HG03342 (cell line): ENCODE measurements at regions not wholly inside any gene's neighbourhood (a gene's known extent, or its start where the extent isn't known, plus 50 kb on each side); places are given as distances from the start of the nearest gene placed in this dataset.
"Not testable (repeated sequence)": the region's sequence is repeated elsewhere in the genome, so short reads cannot be mapped to it uniquely, and the experiment has no call there.

Experiments
- ATAC-seq: cut with Tn5 transposase; IDR thresholded peaks from one replicate; pipeline ENCODE4 v1.9.1; 2021; ENCODE audit warnings: mild to moderate bottlenecking, moderate library complexity; ENCODE audit not compliant: unreplicated experiment

DNA sequence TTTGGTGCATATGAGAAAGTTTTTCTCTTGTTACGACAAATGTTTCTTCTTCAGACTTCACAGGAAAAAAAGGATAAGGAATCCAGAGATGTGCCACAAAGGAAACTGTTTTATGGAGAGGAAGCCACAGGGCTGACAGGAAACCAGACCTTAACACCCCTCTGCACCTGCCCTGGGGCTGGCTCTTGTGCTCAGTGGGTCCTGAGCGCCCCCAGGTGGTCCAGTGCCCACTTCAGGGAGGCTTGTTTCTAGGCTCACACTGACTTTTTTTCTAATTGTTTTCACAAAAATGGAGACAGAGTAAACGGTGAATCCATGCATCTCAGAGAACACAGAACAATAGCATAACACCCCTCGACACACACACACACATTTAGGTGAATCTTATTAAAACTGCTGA lies 951.2 kb downstream of the TMEM121 start:
- ATAC-seq: not testable (repeated sequence)

DNA sequence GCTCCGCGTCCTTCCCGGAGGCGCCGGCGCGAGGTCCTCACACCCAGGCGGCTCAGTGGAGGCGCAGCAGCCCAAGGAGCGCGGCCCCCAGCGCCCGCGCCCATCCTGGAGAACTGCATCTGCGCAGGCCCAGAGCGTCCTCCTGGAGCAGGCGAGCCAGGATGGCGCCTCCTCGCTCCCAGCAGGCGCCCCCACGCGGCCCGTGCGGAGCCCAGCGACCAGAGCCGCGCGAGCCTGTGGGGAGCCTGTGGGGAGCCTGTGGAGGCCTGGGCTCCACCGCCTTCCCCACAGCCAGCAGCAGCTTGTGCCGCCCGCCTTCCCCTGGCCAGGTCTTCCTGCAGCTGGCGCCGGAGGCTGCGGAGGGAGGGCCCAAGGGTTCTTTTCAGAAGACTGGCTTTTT lies 953.9 kb downstream of the TMEM121 start:
- ATAC-seq: not testable (repeated sequence)

GRCh38 chr14:106482213-106482612 lies 955.8 kb downstream of the TMEM121 start:
- not testable (repeated sequence) for ATAC-seq

DNA sequence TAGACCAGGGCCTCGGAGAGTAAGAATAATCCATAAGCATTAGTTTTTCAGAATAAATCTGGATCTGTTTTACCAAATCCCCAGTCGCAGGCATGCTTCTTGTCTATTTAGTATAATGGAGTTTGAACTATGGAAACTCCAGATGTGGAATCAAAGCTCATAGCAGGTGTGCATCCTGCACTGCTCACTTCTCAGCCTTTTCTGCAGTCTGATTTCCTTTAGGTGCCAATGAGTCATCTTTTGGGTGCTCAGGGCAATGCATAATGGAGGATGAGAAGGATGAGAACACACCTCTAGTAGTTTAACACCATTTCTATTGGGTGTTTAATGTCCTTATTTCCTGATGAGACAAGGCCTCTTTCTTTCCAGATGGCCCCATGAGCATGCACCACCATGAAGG lies 961.2 kb downstream of the TMEM121 start:
- ATAC-seq: no peak

DNA sequence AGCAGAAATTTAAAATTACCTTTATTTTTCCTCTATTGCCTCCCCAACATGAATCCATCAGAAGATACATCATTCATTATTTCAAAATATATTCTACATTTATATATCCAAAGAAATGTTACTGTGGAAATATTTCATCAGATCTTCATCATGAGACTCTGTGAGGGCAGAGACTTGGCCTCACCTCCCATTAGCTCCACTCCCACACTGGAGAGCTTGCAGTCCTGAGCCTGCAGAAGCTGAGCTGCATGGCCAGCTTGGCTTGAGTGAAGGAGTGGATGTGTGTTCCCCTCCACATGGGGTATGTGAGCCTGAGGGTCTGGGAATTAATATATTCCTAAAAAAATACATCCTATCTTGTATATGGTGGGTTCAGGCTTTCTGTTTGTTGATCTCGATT lies 961.9 kb downstream of the TMEM121 start:
- no peak for ATAC-seq

GRCh38 chr14:106489112-106489881 lies 962.9 kb downstream of the TMEM121 start:
- ATAC-seq: no peak

GRCh38 chr14:106490442-106490841 lies 964.1 kb downstream of the TMEM121 start:
- ATAC-seq: no peak

GRCh38 chr14:106491851-106492250 lies 965.5 kb downstream of the TMEM121 start:
- ATAC-seq: no peak

GRCh38 chr14:106493962-106494823 lies 967.8 kb downstream of the TMEM121 start:
- no peak for ATAC-seq

DNA sequence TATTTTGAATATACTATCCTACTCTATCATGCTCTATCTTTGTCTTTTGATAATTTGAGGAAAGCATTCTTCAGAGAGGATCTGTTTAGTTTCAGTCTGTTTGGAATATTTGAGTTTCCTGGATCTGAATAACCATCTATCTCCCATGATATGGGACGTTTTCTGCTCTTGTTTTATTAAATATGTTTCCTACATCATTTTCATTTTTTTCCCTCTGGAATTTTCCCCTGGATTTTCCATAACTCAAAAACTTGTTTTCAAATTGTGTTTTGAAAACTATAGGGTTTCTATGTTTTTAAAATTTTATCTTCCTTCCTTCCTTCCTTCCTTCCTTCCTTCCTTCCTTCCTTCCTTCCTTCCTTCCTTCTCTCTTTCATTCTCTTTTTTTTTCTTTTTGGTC lies 974.2 kb downstream of the TMEM121 start:
- ATAC-seq: no peak

GRCh38 chr14:106501898-106502297 lies 975.5 kb downstream of the TMEM121 start:
- no peak for ATAC-seq

- no peak for ATAC-seq
Observed at GRCh38 chr14:106505366-106505765, 979.0 kb downstream of the TMEM121 start.

DNA sequence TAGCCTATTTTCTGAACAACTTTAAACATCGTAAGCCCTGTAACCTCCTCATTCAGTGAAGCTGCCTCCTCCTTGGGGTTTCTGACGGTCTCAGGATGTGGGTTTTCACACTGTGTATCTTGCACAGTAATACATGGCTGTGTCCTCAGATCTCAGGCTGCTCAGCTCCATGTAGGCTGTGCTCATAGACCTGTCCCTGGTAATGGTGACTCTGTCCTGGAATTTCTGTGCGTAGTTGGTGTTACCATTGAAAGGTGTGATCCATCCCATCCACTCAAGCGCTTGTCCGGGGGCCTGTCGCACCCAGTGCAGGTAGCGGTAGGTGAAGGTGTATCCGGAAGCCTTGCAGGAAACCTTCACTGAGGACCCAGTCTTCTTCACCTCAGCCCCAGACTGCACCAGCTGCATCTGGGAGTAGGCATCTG lies 980.5 kb downstream of the TMEM121 start:
- ATAC-seq: no peak

- ATAC-seq: no peak
Observed at GRCh38 chr14:106507354-106507753, 981.0 kb downstream of the TMEM121 start.

GRCh38 chr14:106508216-106508615 lies 981.8 kb downstream of the TMEM121 start:
- no peak for ATAC-seq

DNA sequence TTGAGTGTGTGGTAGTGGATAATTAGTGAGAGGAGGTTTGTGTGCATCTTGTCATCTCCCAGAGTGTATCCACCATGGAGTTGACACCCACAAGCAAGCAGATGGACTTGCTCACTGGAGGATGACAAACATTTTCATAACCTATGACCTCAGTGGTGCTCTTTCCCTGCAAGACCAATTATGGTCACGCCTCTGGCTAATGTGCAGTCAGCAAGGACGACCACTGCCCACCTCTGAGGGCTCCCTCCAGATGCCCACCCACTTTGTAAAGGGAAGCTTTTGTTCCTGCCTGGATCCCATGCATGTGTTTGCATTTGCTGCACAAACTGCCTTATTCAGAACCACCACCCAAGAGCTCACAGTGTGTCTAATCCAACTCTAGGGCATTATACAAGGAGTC lies 982.8 kb downstream of the TMEM121 start:
- ATAC-seq: no peak

DNA sequence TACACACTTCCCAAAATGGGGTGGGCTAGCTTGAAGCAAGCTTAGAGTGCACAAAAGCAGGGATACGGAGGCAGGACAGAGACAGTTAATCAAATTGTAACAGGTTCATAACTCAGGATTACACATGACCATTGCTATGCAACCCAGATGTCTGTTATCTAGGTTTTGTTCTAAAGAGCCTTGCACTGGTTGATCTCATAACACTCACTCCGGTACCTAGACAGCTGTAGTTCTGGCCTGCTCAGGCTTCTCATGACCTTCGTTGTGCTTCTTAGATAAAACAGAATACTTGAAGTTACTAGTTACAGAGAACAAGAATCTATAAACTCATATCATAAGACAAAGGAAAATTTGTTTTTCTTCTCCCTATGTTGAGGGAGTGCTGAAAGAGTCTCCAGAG lies 983.4 kb downstream of the TMEM121 start:
- no peak for ATAC-seq

GRCh38 chr14:106511006-106511799 lies 984.8 kb downstream of the TMEM121 start:
- ATAC-seq: no peak

- no peak for ATAC-seq
Observed at GRCh38 chr14:106511800-106512198, 985.4 kb downstream of the TMEM121 start.

DNA sequence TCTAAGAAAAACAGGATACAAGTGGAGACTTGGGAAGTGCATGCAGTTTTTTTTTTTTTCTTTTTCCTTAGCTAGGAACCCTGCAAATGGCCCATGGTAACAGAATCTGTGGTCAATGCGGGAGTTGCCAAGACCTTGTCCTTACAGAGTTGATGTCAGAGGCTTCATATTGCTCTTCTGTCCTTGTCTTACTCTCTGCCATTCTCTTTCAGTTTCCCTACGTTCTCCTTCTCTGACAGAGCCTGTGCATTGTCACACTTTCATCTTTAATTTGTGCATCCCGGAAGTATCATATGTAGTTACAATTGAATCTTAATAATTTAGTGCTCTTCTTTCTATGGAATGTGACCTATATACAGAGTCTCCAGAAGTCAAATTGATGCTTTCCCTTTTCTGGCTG lies 986.9 kb downstream of the TMEM121 start:
- ATAC-seq: no peak
